HUES48 (cell line): ENCODE measurements at regions not wholly inside any gene's neighbourhood (a gene's known extent, or its start where the extent isn't known, plus 50 kb on each side); places are given as distances from the start of the nearest gene placed in this dataset.
"Not testable (repeated sequence)": the region's sequence is repeated elsewhere in the genome, so short reads cannot be mapped to it uniquely, and the experiment has no call there.

ENCODE experiments used
- H3K27ac ChIP-seq: one replicate; pipeline ENCODE4 v1.7.0; 2013; ENCODE audit warnings: low read depth, low read length, inconsistent platforms
- H3K27me3 ChIP-seq: 2 replicates; pipeline ENCODE4 v1.6.1; 2013; ENCODE audit warnings: mild to moderate bottlenecking, low read length; ENCODE audit not compliant: control insufficient read depth, insufficient read depth
- H3K36me3 ChIP-seq: 2 replicates; pipeline ENCODE4 v1.6.1; 2013; ENCODE audit warnings: low read length; ENCODE audit not compliant: control insufficient read depth, insufficient read depth
- H3K4me1 ChIP-seq: 2 replicates; pipeline ENCODE4 v1.6.1; 2013; ENCODE audit warnings: mild to moderate bottlenecking, low read length; ENCODE audit not compliant: control insufficient read depth, insufficient read depth
- H3K4me3 ChIP-seq: 2 replicates; pipeline ENCODE4 v1.5.1; 2013; ENCODE audit warnings: mild to moderate bottlenecking, low read depth, low read length
- H3K9ac ChIP-seq: 2 replicates; pipeline ENCODE4 v1.6.1; 2013; ENCODE audit warnings: mild to moderate bottlenecking, low read depth, low read length, moderate library complexity
- H3K9me3 ChIP-seq: 2 replicates; pipeline ENCODE4 v1.6.1; 2013; ENCODE audit warnings: low read length; ENCODE audit not compliant: control insufficient read depth, insufficient read depth

- Histone ChIP-seq H3K4me1 (no peaks in the 10 kb centered on the region; the same call in 1 of the 2 replicates), H3K4me3 (no peak overlapping the region), H3K9ac (no peak overlapping the region), H3K9me3 (no peaks in the 10 kb centered on the region), H3K27ac (no peak overlapping the region), H3K27me3 (no peaks in the 10 kb centered on the region), H3K36me3 (no peaks in the 10 kb centered on the region)
Observed at GRCh38 chr7:136130511-136131303, 153.5 kb upstream of the MTPN start.

GRCh38 chr7:136128050-136128449 lies 150.9 kb upstream of the MTPN start:
- Histone ChIP-seq H3K27me3 (no peaks in the 10 kb centered on the region), H3K27ac (no peak overlapping the region), H3K9ac (no peak overlapping the region), H3K4me1 (no peaks in the 10 kb centered on the region; the same call in 1 of the 2 replicates), H3K4me3 (no peak overlapping the region), H3K36me3 (no peaks in the 10 kb centered on the region), H3K9me3 (no peaks in the 10 kb centered on the region)

- no peaks in the 10 kb centered on the region for H3K36me3 ChIP-seq
- H3K27me3 ChIP-seq = no peaks in the 10 kb centered on the region
- H3K9ac ChIP-seq = no peak overlapping the region
- H3K27ac ChIP-seq = no peak overlapping the region
- no peak overlapping the region for H3K4me3 ChIP-seq
- H3K9me3 ChIP-seq = no peaks in the 10 kb centered on the region
- no peaks in the 10 kb centered on the region for H3K4me1 ChIP-seq
Observed at GRCh38 chr7:136123352-136123751, 146.2 kb upstream of the MTPN start.

GRCh38 chr7:136122026-136122425 lies 144.9 kb upstream of the MTPN start:
- no peaks in the 10 kb centered on the region for H3K27me3 ChIP-seq
- no peaks in the 10 kb centered on the region for H3K9me3 ChIP-seq
- H3K9ac ChIP-seq = no peak overlapping the region
- H3K4me3 ChIP-seq = no peak overlapping the region
- H3K27ac ChIP-seq = no peak overlapping the region
- H3K36me3 ChIP-seq = no peaks in the 10 kb centered on the region
- no peaks in the 10 kb centered on the region for H3K4me1 ChIP-seq

GRCh38 chr7:136117539-136117938 lies 140.4 kb upstream of the MTPN start:
- H3K27me3 ChIP-seq = no peaks in the 10 kb centered on the region
- no peaks in the 10 kb centered on the region for H3K36me3 ChIP-seq
- no peak overlapping the region for H3K27ac ChIP-seq
- H3K9me3 ChIP-seq = no peaks in the 10 kb centered on the region
- no peak overlapping the region for H3K4me3 ChIP-seq
- H3K9ac ChIP-seq = no peak overlapping the region
- H3K4me1 ChIP-seq = no peaks in the 10 kb centered on the region

GRCh38 chr7:136116186-136116585 lies 139.0 kb upstream of the MTPN start:
- Histone ChIP-seq H3K4me3 (no peak overlapping the region), H3K9ac (no peak overlapping the region), H3K36me3 (no peaks in the 10 kb centered on the region), H3K27me3 (no peaks in the 10 kb centered on the region), H3K27ac (no peak overlapping the region), H3K9me3 (no peaks in the 10 kb centered on the region), H3K4me1 (no peaks in the 10 kb centered on the region)

GRCh38 chr7:136114966-136115762 lies 138.0 kb upstream of the MTPN start:
- no peaks in the 10 kb centered on the region for H3K27me3 ChIP-seq
- no peak overlapping the region for H3K27ac ChIP-seq
- no peak overlapping the region for H3K9ac ChIP-seq
- no peak overlapping the region for H3K4me3 ChIP-seq
- no peaks in the 10 kb centered on the region for H3K9me3 ChIP-seq
- H3K4me1 ChIP-seq = no peaks in the 10 kb centered on the region
- H3K36me3 ChIP-seq = no peaks in the 10 kb centered on the region

- not testable (repeated sequence) for H3K4me3 ChIP-seq
Observed at GRCh38 chr7:136114467-136114866, 137.3 kb upstream of the MTPN start.

GRCh38 chr7:136109037-136109436 lies 131.9 kb upstream of the MTPN start:
- not testable (repeated sequence) for H3K9ac ChIP-seq, H3K4me3 ChIP-seq, H3K9me3 ChIP-seq, H3K4me1 ChIP-seq, H3K36me3 ChIP-seq, H3K27ac ChIP-seq, H3K27me3 ChIP-seq

More at GRCh38 chr7:136114467-136114866, 137.3 kb upstream of the MTPN start:
- H3K9ac ChIP-seq, H3K9me3 ChIP-seq, H3K27ac ChIP-seq, H3K36me3 ChIP-seq, H3K4me1 ChIP-seq, H3K27me3 ChIP-seq: not testable (repeated sequence)

- H3K4me3 ChIP-seq = no peak overlapping the region
- H3K27me3 ChIP-seq = no peaks in the 10 kb centered on the region
- no peak overlapping the region for H3K27ac ChIP-seq
- H3K9ac ChIP-seq = no peak overlapping the region
- H3K4me1 ChIP-seq = no peaks in the 10 kb centered on the region
- H3K36me3 ChIP-seq = no peaks in the 10 kb centered on the region
- H3K9me3 ChIP-seq = peaks cover 7% of the 10 kb centered on the region
Observed at GRCh38 chr7:136105191-136105590, 128.0 kb upstream of the MTPN start.

- Histone ChIP-seq H3K4me3 (no peak overlapping the region), H3K4me1 (no peaks in the 10 kb centered on the region), H3K9ac (no peak overlapping the region), H3K9me3 (peaks cover 15% of the 10 kb centered on the region), H3K36me3 (no peaks in the 10 kb centered on the region), H3K27ac (no peak overlapping the region), H3K27me3 (no peaks in the 10 kb centered on the region)
Observed at GRCh38 chr7:136104269-136104603, 127.1 kb upstream of the MTPN start.
